OCI-LY1 (cell line): ENCODE measurements at regions not wholly inside any gene's neighbourhood (a gene's known extent, or its start where the extent isn't known, plus 50 kb on each side); places are given as distances from the start of the nearest gene placed in this dataset.

Source experiments
- H2AFZ ChIP-seq: fragments of 200-600 bp; sonication (generic), shearing (Covaris generic); 2 replicates; pipeline ENCODE4 v1.6.0; 2014; ENCODE audit warnings: antibody characterized with exemption, mild to moderate bottlenecking, low read length
- H3F3A ChIP-seq: fragments of 200-600 bp; sonication (generic), shearing (Covaris generic); 2 replicates; pipeline ENCODE4 v1.6.0; 2014; ENCODE audit warnings: mild to moderate bottlenecking, antibody characterized with exemption, low read length, moderate library complexity; ENCODE audit not compliant: insufficient read depth
- H3K27ac ChIP-seq: fragments of 200-600 bp; sonication (generic); 2 replicates; pipeline ENCODE4 v1.5.1; 2014; ENCODE audit warnings: low read length, mixed run types, mild to moderate bottlenecking, low read depth; ENCODE audit not compliant: poor library complexity, severe bottlenecking
- H3K27me3 ChIP-seq: fragments of 200-600 bp; sonication (generic); 2 replicates; pipeline ENCODE4 v1.6.0; 2014; ENCODE audit warnings: antibody characterized with exemption, mild to moderate bottlenecking, low read length, moderate library complexity; ENCODE audit not compliant: insufficient read depth
- H3K36me3 ChIP-seq: fragments of 200-600 bp; sonication (generic); 2 replicates; pipeline ENCODE4 v1.6.1; 2014; ENCODE audit warnings: mild to moderate bottlenecking, antibody characterized with exemption, low read length, moderate library complexity, mixed read lengths; ENCODE audit not compliant: insufficient read depth
- H3K4me1 ChIP-seq: fragments of 200-600 bp; sonication (generic); 2 replicates; pipeline ENCODE4 v1.5.1; 2014; ENCODE audit warnings: mild to moderate bottlenecking, low read length, moderate library complexity; ENCODE audit not compliant: insufficient read depth, severe bottlenecking
- H3K4me2 ChIP-seq: fragments of 200-600 bp; sonication (generic), shearing (Covaris generic); 2 replicates; pipeline ENCODE4 v1.6.1; 2014; ENCODE audit warnings: low read length
- H3K4me3 ChIP-seq: fragments of 200-600 bp; sonication (generic); 2 replicates; pipeline ENCODE4 v1.5.1; 2014; ENCODE audit warnings: low read length, low read depth, mild to moderate bottlenecking, mixed read lengths; ENCODE audit not compliant: poor library complexity, severe bottlenecking
- H3K79me2 ChIP-seq: fragments of 200-600 bp; shearing (Covaris generic); 2 replicates; pipeline ENCODE4 v1.6.1; 2016; ENCODE audit warnings: mixed run types, low read length, mixed read lengths; ENCODE audit not compliant: insufficient read depth
- H3K9ac ChIP-seq: fragments of 200-600 bp; sonication (generic), shearing (Covaris generic); 2 replicates; pipeline ENCODE4 v1.6.1; 2014; ENCODE audit warnings: mild to moderate bottlenecking, low read length, mixed read lengths
- H3K9me2 ChIP-seq: fragments of 200-600 bp; sonication (generic), shearing (Covaris generic); 2 replicates; pipeline ENCODE4 v1.6.1; 2014; ENCODE audit warnings: low read depth, mild to moderate bottlenecking, low read length, mixed read lengths
- H3K9me3 ChIP-seq: fragments of 200-600 bp; shearing (Covaris generic); 2 replicates; pipeline ENCODE4 v1.6.1; 2014; ENCODE audit warnings: low read length, mixed read lengths
- H4K20me1 ChIP-seq: fragments of 200-600 bp; sonication (generic), shearing (Covaris generic); 2 replicates; pipeline ENCODE4 v1.6.0; 2016; ENCODE audit warnings: mild to moderate bottlenecking, low read length; ENCODE audit not compliant: insufficient read depth
- EZH2 ChIP-seq: fragments of 200-600 bp; sonication (generic), shearing (Covaris generic); IDR thresholded peaks from 2 replicates; pipeline ENCODE4 v1.8.0; 2017; ENCODE audit warnings: borderline replicate concordance, mixed run types, mild to moderate bottlenecking, antibody characterized with exemption, low read length, moderate library complexity, mixed read lengths
- TF ChIP-seq, protein P1 (sequence below): fragments of 200-600 bp; sonication (generic), shearing (Covaris generic); IDR thresholded peaks from 2 replicates; pipeline ENCODE4 v1.5.1; 2017; ENCODE audit warnings: mild to moderate bottlenecking, antibody characterized with exemption, low read length, moderate library complexity, mixed read lengths

GRCh38 chr1:208640295-208640694 lies 396.1 kb upstream of the PLXNA2 start:
- H3K27ac ChIP-seq = no peak overlapping the region
- TF ChIP-seq, protein P1, sequence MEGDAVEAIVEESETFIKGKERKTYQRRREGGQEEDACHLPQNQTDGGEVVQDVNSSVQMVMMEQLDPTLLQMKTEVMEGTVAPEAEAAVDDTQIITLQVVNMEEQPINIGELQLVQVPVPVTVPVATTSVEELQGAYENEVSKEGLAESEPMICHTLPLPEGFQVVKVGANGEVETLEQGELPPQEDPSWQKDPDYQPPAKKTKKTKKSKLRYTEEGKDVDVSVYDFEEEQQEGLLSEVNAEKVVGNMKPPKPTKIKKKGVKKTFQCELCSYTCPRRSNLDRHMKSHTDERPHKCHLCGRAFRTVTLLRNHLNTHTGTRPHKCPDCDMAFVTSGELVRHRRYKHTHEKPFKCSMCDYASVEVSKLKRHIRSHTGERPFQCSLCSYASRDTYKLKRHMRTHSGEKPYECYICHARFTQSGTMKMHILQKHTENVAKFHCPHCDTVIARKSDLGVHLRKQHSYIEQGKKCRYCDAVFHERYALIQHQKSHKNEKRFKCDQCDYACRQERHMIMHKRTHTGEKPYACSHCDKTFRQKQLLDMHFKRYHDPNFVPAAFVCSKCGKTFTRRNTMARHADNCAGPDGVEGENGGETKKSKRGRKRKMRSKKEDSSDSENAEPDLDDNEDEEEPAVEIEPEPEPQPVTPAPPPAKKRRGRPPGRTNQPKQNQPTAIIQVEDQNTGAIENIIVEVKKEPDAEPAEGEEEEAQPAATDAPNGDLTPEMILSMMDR = no peak
- no peak for TF ChIP-seq EZH2
- no peak overlapping the region for H2AFZ ChIP-seq
- no peaks in the 10 kb centered on the region for H3K9me3 ChIP-seq
- H3K79me2 ChIP-seq = no peaks in the 10 kb centered on the region
- H3K4me2 ChIP-seq = no peak overlapping the region
- no peaks in the 10 kb centered on the region for H4K20me1 ChIP-seq
- H3K27me3 ChIP-seq = no peaks in the 10 kb centered on the region
- no peaks in the 10 kb centered on the region for H3K36me3 ChIP-seq
- H3K9ac ChIP-seq = no peak overlapping the region
- H3K4me3 ChIP-seq = no peak overlapping the region
- no peaks in the 10 kb centered on the region for H3K4me1 ChIP-seq
- H3F3A ChIP-seq = no peaks in the 10 kb centered on the region
- H3K9me2 ChIP-seq = no peaks in the 10 kb centered on the region

GRCh38 chr1:208641579-208642280 lies 397.5 kb upstream of the PLXNA2 start:
- H3K9ac ChIP-seq = no peak overlapping the region
- no peak overlapping the region for H3K27ac ChIP-seq
- TF ChIP-seq EZH2 = no peak
- TF ChIP-seq, protein P1 = no peak
- no peaks in the 10 kb centered on the region for H3K27me3 ChIP-seq
- no peak overlapping the region for H3K4me2 ChIP-seq
- no peaks in the 10 kb centered on the region for H3F3A ChIP-seq
- H3K4me3 ChIP-seq = no peak overlapping the region
- no peaks in the 10 kb centered on the region for H3K79me2 ChIP-seq
- H3K36me3 ChIP-seq = no peaks in the 10 kb centered on the region
- no peaks in the 10 kb centered on the region for H3K4me1 ChIP-seq
- H2AFZ ChIP-seq = no peak overlapping the region
- no peaks in the 10 kb centered on the region for H3K9me3 ChIP-seq
- H3K9me2 ChIP-seq = no peaks in the 10 kb centered on the region
- no peaks in the 10 kb centered on the region for H4K20me1 ChIP-seq

- Histone ChIP-seq H3K27ac (no peak overlapping the region), H4K20me1 (no peaks in the 10 kb centered on the region), H3K9me3 (no peaks in the 10 kb centered on the region), H3K9ac (no peak overlapping the region), H3K9me2 (no peaks in the 10 kb centered on the region), H2AFZ (no peak overlapping the region), H3K4me1 (no peaks in the 10 kb centered on the region), H3K27me3 (no peaks in the 10 kb centered on the region), H3F3A (no peaks in the 10 kb centered on the region), H3K36me3 (no peaks in the 10 kb centered on the region), H3K79me2 (no peaks in the 10 kb centered on the region), H3K4me3 (no peak overlapping the region), H3K4me2 (no peak overlapping the region)
- TF ChIP-seq EZH2 = no peak
- TF ChIP-seq, protein P1 = no peak
Observed at GRCh38 chr1:208643005-208643597, 398.9 kb upstream of the PLXNA2 start.
